DMS 273 (cell line): ENCODE measurements at regions not wholly inside any gene's neighbourhood (a gene's known extent, or its start where the extent isn't known, plus 50 kb on each side); places are given as distances from the start of the nearest gene placed in this dataset.

Experiments used
- DNase-seq: peaks from one replicate; lab custom pipeline; 2025; ENCODE audit not compliant: unreplicated experiment; lab: John Stamatoyannopoulos, UW

GRCh38 chr21:26412885-26413284 is 160.2 kb downstream of the CYYR1 start:
- no peak for DNase-seq

- DNase-seq: no peak
Measured at GRCh38 chr21:26409735-26410134, 163.4 kb downstream of the CYYR1 start.

GRCh38 chr21:26408511-26408910 is 164.6 kb downstream of the CYYR1 start:
- DNase-seq: no peak

- no peak for DNase-seq
Measured at GRCh38 chr21:26406526-26406925, 166.6 kb downstream of the CYYR1 start.

GRCh38 chr21:26405735-26406361 is 167.2 kb downstream of the CYYR1 start:
- DNase-seq: peak; percentile 32

GRCh38 chr21:26405071-26405470 is 168.0 kb downstream of the CYYR1 start:
- peak; percentile 2 for DNase-seq

DNA sequence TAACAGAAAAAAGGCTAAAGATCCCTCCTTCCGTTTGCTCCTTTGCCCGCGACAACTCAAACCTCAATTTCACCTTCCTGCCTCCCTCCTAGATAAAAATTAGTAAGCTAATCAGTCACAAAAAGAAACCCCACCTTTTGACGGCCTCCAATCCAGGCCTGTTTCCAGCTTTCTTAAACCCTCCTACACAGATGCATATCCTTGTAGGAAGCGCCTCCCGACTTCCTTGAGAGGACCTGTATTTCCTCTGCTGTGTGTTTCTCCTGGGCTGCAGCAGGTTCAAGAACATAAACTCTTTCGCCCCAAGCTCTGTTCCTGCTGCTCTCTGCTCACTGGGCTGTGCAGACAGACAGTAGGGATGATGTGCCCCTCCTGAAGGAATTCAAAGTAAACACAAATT is 168.8 kb downstream of the CYYR1 start:
- DNase-seq: no peak

- no peak for DNase-seq
Measured at GRCh38 chr21:26403321-26403720, 169.8 kb downstream of the CYYR1 start.

DNA sequence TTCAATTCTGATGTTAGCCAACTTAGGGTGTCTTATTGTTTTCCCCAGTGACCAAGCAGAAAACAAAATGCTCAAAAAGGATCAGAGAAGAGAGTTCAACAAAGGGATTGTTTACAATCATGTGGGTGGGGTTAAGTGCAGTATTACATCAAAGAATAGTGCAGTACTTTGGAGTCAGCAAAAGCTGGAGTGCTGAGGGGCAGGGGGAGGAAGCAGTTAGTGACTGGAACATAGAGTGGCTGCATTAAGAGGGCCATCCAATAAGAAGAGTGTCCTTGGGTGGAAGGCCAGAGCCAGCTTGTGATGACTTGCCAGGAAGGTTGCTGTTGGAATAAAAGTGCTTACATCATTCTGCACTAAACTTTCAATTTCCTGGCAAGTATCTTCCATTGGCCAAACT is 175.5 kb downstream of the CYYR1 start:
- no peak for DNase-seq

DNA sequence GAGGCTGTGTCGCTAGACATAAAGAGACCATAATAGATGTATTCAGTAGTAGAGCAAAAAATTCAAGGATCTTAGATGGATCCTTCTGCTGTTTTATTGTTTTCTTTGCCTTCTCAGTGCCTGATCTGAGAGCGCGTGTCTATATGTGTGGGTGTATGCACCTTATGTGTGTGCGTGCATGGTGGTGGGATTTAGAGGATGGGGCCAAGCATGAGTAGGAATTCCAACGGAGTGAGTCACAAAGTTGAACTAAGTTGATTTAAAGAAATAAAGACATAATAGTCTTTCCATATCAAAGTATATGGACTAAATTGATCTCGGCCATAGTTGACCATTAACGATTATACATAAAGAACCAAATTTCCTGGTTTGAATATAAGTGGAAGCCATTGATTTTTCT is 178.7 kb downstream of the CYYR1 start:
- no peak for DNase-seq

DNA sequence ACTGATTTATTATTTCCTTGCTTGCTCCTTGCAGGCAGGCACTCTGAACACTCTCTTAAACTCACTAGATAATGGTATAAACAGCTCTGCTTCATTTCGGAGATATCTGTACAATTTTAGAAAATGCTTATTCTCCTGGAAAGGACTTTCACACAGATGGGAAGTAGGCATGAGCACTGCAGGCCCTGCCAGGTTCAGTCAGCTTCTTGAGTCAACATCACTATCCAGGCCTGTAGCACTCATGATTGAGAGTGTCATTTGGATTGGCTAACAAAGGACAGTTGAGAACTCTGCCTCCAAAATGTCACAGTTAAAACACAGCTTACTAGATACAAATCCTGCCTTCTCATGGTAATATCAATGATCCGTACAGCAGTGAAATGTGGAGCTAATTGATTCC is 181.9 kb downstream of the CYYR1 start:
- DNase-seq: peak; percentile 14

- peak; percentile 94 for DNase-seq
Measured at GRCh38 chr21:26389971-26390641, 183.0 kb downstream of the CYYR1 start.

- DNase-seq: no peak
Measured at GRCh38 chr21:26388731-26389231, 184.3 kb downstream of the CYYR1 start.

DNA sequence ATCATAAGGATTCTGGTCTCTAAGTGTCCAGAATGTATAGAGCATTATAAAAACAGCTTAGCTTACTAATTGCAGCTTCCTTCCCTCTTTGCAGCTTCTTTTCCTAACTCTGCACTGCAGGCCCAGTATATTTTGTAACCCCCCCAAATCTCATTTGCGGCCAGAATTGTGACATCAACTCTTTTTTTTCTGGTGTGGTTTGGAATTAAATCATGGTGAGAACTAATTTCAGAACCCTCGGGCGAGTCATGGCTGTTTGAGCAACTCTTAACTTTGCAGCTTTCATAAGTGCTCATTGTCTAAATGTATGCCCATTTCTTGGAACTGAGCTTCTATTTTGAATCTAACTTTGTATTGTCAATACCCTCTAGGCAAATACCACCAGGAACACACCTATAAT is 187.4 kb downstream of the CYYR1 start:
- no peak for DNase-seq

- no peak for DNase-seq
Measured at GRCh38 chr21:26379561-26379960, 193.5 kb downstream of the CYYR1 start.

- no peak for DNase-seq
Measured at GRCh38 chr21:26377111-26377694, 195.9 kb downstream of the CYYR1 start.

DNA sequence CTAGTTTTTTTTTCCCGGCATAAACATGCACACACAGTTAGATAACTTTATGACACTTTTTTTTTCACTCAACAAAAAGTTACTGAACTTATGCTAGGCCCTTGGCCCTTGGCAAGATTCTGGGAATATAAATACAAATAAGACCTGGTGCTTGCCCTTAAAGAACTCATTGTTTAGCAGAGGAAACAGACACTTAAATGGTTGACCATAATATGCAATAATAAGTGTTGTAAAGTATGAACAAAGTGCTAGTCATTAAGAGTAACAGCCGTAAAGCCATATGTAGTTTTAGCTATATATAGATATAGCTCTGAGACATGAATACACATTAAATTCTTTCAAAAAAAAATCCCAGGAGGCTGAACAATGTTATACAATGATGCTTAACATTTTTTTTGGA is 198.3 kb downstream of the CYYR1 start:
- no peak for DNase-seq

DNA sequence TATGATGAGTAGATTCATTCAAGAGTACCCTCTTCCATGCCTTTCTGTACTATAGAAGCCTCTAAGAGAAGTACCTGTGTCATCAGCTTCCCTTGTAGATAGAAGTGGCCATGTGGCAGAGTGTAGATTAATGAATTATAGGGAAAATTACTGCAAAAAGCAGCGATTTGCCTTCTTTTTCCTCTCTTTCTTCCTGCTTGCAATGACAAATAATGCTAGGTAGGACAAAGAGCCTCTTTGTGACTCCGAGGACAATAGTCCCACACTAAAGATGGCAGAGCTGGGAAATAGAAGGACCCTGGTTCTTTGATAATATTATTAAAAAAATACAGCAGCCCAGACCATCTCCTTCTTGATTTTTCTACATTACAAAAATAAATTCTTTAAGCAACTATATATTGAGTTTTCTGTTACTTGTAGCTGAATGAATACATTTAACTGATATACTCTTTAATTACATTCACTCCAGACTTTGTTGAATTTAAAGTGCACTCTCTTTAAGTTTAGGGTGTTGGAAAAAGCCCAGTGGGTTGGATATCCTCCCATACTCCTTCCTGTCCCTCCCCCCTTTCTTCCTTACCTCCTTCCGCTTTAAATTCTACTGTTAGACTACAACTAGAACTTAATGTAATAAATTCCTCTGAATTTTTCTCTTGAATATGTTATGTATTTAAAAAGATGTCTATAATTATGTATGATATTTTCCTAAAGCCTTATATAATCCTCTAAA is 198.2 kb upstream of the APP start:
- DNase-seq: no peak

DNA sequence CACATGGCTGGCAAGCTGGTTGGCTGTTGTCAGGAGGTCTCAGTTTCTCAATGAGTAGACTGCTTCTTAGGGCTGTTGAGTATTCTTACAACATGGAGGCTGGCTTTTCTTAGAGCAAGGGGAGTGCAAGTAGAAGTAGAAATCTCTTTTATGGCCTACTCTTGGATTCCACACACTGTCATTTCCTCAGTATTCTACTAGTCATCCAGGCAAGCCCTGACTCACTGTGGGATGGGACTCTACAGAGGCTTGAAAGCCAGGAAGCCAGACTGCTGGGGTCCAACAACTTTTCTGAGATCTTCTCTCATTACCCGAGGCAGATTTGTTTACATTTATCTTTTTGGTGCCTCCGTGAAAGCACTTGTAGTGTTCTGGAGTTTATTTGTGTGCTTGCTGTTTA is 196.2 kb upstream of the APP start:
- DNase-seq: no peak

GRCh38 chr21:26365849-26366248 is 195.3 kb upstream of the APP start:
- DNase-seq: no peak

DNA sequence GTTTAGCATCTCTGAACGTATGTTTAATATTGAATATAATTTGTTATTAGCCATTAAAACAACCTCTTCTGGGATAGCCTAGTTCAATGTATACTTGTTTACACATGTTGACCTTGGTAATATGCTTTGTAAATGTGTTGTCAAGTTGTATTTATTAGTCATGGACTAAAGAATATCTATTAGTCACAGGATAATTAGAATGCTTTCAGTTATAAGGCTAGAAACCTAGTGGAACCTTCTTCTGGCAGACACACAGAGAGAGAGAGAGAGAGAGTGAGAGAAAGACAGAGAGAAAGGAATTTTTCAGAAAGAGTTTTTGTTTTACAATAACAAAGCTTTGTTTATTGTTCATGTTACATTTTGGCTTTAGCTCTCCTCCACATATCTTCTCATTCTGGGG is 181.1 kb upstream of the APP start:
- no peak for DNase-seq

DNA sequence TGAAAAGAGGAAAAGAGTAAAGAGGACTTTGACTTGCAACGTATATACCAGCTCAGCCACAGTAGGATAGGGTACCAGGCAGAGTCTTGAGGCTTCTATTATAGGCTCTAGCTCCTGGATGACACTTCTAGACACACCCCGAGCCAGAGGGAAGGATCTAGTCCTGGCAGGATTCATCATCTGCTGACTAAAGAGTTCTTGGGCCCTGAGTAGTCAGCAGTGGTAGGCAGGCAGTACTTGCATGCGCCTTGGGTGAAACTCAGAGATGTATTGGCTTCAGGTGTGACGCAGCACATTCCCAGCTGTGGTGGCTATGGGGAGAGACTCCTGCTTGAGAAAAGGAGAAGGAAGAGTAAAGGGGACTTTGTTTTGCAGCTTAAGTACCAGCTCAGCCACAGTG is 162.3 kb upstream of the APP start:
- DNase-seq: no peak
